ENCODE measurements at regions not wholly inside any gene's neighbourhood (a gene's known extent, or its start where the extent isn't known, plus 50 kb on each side); places are given as distances from the start of the nearest gene placed in this dataset.

GRCh38 chr16:74169687-74170376, 126.8 kb upstream of the PSMD7 start:
- DNase-seq = no peak

- DNase-seq = no peak
These were observed 127.5 kb upstream of the PSMD7 start for GRCh38 chr16:74169066-74169465.

GRCh38 chr16:74168445-74168844, 128.2 kb upstream of the PSMD7 start:
- DNase-seq = no peak

GRCh38 chr16:74166456-74166855, 130.2 kb upstream of the PSMD7 start:
- DNase-seq = no peak

- no peak for DNase-seq
These were observed 131.0 kb upstream of the PSMD7 start for GRCh38 chr16:74165566-74166080.

GRCh38 chr16:74160759-74161158, 135.9 kb upstream of the PSMD7 start:
- DNase-seq = no peak

- DNase-seq = no peak
These were observed 142.8 kb upstream of the PSMD7 start for GRCh38 chr16:74153773-74154172.

- DNase-seq = no peak
These were observed 150.0 kb upstream of the PSMD7 start for GRCh38 chr16:74146643-74147042.

- no peak for DNase-seq
These were observed 153.4 kb upstream of the PSMD7 start for GRCh38 chr16:74143171-74143570.

GRCh38 chr16:74141015-74141414, 155.6 kb upstream of the PSMD7 start:
- DNase-seq = no peak

- no peak for DNase-seq
These were observed 156.1 kb upstream of the PSMD7 start for GRCh38 chr16:74140557-74140956.

- no peak for DNase-seq
These were observed 172.8 kb upstream of the PSMD7 start for GRCh38 chr16:74123826-74124225.

- DNase-seq = no peak
These were observed 173.4 kb upstream of the PSMD7 start for GRCh38 chr16:74123195-74123594.

GRCh38 chr16:74117798-74118197, 178.8 kb upstream of the PSMD7 start:
- no peak for DNase-seq

GRCh38 chr16:74113545-74113944, 183.1 kb upstream of the PSMD7 start:
- DNase-seq = no peak

- no peak for DNase-seq
These were observed 185.1 kb upstream of the PSMD7 start for GRCh38 chr16:74111456-74111982.

GRCh38 chr16:74107795-74108610, 188.6 kb upstream of the PSMD7 start:
- DNase-seq = peak; percentile 3

- no peak for DNase-seq
These were observed 192.6 kb upstream of the PSMD7 start for GRCh38 chr16:74104022-74104421.

- DNase-seq = no peak
These were observed 195.1 kb upstream of the PSMD7 start for GRCh38 chr16:74101379-74102137.

- no peak for DNase-seq
These were observed 196.0 kb upstream of the PSMD7 start for GRCh38 chr16:74100395-74101326.

- no peak for DNase-seq
These were observed 197.1 kb upstream of the PSMD7 start for GRCh38 chr16:74099530-74099929.

- DNase-seq = no peak
These were observed 201.7 kb upstream of the PSMD7 start for GRCh38 chr16:74094962-74095361.
